NCI-H1436 (cell line): ENCODE measurements at regions not wholly inside any gene's neighbourhood (a gene's known extent, or its start where the extent isn't known, plus 50 kb on each side); places are given as distances from the start of the nearest gene placed in this dataset.

ENCODE experiments used
- DNase-seq: peaks from one replicate; lab custom pipeline; 2025; lab: John Stamatoyannopoulos, UW

- no peak for DNase-seq
These were observed 323.0 kb upstream of the CPXCR1 start for GRCh38 chrX:88424071-88424470.

DNA sequence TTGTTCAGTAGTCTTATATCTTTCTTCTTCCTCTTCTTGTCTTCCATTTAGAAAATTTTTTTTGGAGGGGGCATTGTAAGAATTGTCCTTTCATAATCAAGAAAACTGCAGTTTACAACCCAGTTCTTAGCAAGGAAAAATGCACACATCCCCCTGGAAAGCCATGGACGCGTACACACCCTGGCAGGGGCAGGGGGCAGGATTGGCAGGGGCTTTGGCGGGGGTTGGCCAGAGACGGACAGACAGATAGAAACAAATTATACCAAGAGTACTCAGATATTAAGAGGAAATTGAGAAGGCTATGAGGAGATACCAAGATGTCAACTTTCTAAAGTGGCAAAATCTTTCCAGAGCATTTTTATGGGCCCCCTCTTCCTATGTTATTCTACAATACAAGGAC is 322.5 kb upstream of the CPXCR1 start:
- no peak for DNase-seq

- DNase-seq = no peak
These were observed 321.3 kb upstream of the CPXCR1 start for GRCh38 chrX:88425739-88426138.

DNA sequence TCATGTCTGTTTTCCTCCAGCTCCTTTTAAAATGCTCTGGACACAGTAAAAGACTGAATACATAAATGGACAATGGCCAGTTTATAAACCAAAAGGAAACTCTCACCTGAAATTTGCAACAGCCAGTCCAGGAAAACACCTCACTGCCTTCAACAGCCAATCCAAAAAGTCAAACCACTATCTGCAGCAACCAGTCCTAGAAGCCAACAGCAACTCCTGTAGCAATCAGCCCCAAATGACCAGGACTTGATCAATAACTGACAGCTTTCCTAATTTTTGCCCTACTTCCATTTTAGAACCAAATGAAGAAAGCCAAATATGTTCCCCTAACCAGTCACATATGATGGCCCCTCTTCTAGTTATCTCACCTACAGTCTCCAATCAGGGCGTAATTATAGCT is 309.5 kb upstream of the CPXCR1 start:
- no peak for DNase-seq

DNA sequence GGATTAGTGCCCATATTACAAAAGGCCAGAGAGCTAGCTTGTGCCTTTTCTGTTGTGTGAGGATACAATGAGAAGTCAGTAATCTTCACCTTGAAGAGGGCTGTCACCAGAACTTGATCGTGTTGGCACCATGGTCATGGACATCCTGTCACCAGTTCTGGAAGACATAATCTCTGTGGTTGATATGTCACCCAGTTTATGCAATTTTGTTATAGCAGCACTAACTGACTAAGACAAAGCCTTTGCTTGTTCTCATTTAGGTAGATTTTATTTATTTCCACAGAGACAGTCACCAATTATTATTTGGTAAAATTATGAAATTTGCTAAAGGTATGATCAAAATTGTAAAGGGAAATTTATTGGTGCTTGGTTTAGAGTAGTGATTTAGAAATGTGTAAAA is 308.8 kb upstream of the CPXCR1 start:
- no peak for DNase-seq

DNA sequence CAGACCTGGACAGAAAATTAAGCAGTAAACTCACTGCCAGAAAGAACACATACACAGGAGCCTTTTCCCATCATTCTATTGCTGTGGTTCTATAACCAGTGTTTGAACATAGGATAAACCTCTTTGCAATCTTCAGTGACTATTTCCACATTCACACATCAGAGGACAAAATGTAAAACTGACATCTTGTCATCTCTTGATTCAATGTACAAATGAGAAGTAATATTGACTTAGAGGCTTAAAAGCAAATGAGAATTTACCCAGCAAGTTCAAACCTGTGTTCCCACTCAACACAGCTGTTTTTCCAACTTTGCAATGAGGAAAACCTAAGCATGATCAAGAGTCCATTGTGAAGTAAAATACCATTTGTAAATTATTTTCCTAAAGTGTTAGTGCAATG is 307.1 kb upstream of the CPXCR1 start:
- no peak for DNase-seq
